Retinal pigment epithelial cell (primary cell): ENCODE measurements at regions not wholly inside any gene's neighbourhood (a gene's known extent, or its start where the extent isn't known, plus 50 kb on each side); places are given as distances from the start of the nearest gene placed in this dataset.

Experiments used
- DNase-seq: peaks from one replicate; pipeline ENCODE4 v3.0.0-alpha.2; 2010; ENCODE audit warnings: low read depth
- H3K4me3 ChIP-seq: 2 replicates; pipeline ENCODE4 v1.5.1; 2011; ENCODE audit warnings: mild to moderate bottlenecking, low read length, control low read depth, moderate library complexity
- CTCF ChIP-seq: conservative IDR thresholded peaks from 2 replicates; pipeline ENCODE4 v1.5.1; 2011; ENCODE audit warnings: low read depth, low read length, control low read depth, inconsistent platforms

DNA sequence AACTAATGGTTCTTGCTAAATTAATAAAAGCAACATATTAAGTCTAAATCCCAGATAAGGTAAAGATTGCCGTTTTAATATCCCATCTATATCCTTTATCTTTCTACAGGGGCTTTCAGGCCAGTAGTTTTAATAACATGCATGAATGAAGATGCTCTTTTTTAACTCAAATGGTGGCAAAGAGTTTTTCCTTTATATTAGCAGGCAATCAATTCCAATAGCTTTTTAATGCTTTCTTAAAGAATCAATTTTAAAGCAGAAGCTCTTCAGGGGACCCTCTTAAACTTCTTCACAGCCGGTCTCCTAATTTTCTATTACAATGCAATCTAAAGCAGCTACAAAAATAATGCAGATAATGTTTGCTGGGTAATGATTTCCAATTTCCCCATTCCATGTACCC, 107.8 kb upstream of the HS3ST5 start:
- no peak for TF ChIP-seq CTCF
- no peak overlapping the region for H3K4me3 ChIP-seq
- DNase-seq = no peak

GRCh38 chr6:114449659-114450058, 106.8 kb upstream of the HS3ST5 start:
- DNase-seq = no peak
- no peak overlapping the region for H3K4me3 ChIP-seq
- TF ChIP-seq CTCF = no peak

- no peak overlapping the region for H3K4me3 ChIP-seq
- TF ChIP-seq CTCF = no peak
- DNase-seq = no peak
These were observed 103.5 kb upstream of the HS3ST5 start for GRCh38 chr6:114446342-114446741.

DNA sequence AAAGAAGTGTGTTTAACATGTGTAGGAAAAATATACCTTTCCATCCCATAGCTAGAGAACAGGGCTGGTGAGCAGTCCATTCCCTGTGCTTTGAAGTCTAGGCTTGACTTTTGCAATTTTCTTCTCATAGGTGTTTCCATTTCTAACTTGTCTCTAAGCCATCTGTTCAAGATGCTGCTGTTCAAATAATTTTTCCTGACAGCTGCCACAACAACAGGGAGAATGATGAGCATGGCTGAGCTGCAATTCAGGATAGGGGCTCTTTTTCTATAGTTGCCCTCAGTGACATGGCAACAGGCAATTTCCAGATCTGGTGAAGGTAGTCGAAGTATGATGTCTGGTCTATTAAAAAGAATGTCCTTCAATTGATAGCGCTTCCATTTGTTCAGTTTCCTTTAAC, 103.0 kb upstream of the HS3ST5 start:
- no peak overlapping the region for H3K4me3 ChIP-seq
- no peak for TF ChIP-seq CTCF
- DNase-seq = no peak

DNA sequence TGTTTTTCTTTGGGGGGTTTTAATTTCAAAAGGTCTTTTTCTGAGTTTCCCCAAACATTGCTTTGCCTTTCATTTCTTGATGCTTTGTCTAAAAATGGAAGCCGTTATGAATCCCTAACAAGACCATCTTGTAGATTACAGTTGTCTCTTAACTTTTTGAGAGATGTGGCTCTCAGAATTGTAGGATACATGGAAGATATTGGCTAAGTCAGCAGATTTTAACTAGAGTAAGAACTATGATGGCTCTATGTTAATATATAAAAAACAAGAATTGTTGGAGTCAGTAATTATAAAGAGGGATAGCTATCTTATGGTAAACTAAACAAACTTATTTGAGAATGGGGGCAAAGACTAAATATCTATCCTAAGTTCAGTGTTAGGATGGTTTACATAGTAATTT, 96.6 kb upstream of the HS3ST5 start:
- DNase-seq = no peak
- no peak overlapping the region for H3K4me3 ChIP-seq
- TF ChIP-seq CTCF = no peak

GRCh38 chr6:114437235-114437634, 94.4 kb upstream of the HS3ST5 start:
- no peak overlapping the region for H3K4me3 ChIP-seq
- DNase-seq = no peak
- no peak for TF ChIP-seq CTCF

GRCh38 chr6:114436691-114437090, 93.9 kb upstream of the HS3ST5 start:
- DNase-seq = no peak
- no peak for TF ChIP-seq CTCF
- H3K4me3 ChIP-seq = no peak overlapping the region
